Motor neuron (in vitro differentiated cells): ENCODE measurements at regions not wholly inside any gene's neighbourhood (a gene's known extent, or its start where the extent isn't known, plus 50 kb on each side); places are given as distances from the start of the nearest gene placed in this dataset.
A peak's percentile ranks its signal among the peaks of the same experiment; 100 is the strongest.
"Not testable (repeated sequence)": the region's sequence is repeated elsewhere in the genome, so short reads cannot be mapped to it uniquely, and the experiment has no call there.

Source experiments
- ATAC-seq, 8 experiments: fragments of 200-7000 bp; cut with Tn5 transposase; replicated peaks in 6 of 8; 2 replicates each; pipeline ENCODE4 v1.8.0; 2021; ENCODE audit warnings: mild to moderate bottlenecking in 8 of 8, moderate library complexity in 8 of 8
- H3K27ac ChIP-seq, 2 donors: fragments of 250-450 bp; sonication (Bioruptor Pico); 2 replicates each; pipeline ENCODE4 v1.9.0; 2021; ENCODE audit warnings: antibody characterized with exemption in 2 of 2, mild to moderate bottlenecking in 2 of 2, moderate library complexity in 1 of 2
- H3K4me1 ChIP-seq, 2 donors: fragments of 250-450 bp; sonication (Bioruptor Pico); replicated peaks in 1 of 2; 2 replicates each; pipeline ENCODE4 v1.6.1; 2021; ENCODE audit warnings: antibody characterized with exemption in 2 of 2, mild to moderate bottlenecking in 2 of 2, moderate library complexity in 1 of 2
- H3K4me3 ChIP-seq, 5 donors: fragments of 250-450 bp; sonication (Bioruptor Pico); 2 replicates each; pipeline ENCODE4 v1.9.0; 2021; ENCODE audit warnings: antibody characterized with exemption in 5 of 5, mild to moderate bottlenecking in 5 of 5, moderate library complexity in 4 of 5
- WGBS, 10 experiments: fragments of 450-650 bp; shearing (Covaris generic); methylation state at CpG; one replicate each; pipeline ENCODE4 v1.0.0; 2022; 5-methylcytosine and 5-hydroxymethylcytosine counted together
- in situ Hi-C, 9 experiments: fragments of 400-800 bp; cut with MboI; loops; one replicate each; pipeline ENCODE4 v1.15.0; 2021; ENCODE audit warnings: low sequenced_read_pairs in 9 of 9, low pct_unique_long_range_greater_than_20kb in 2 of 9; ENCODE audit not compliant: unreplicated experiment in 9 of 9

DNA sequence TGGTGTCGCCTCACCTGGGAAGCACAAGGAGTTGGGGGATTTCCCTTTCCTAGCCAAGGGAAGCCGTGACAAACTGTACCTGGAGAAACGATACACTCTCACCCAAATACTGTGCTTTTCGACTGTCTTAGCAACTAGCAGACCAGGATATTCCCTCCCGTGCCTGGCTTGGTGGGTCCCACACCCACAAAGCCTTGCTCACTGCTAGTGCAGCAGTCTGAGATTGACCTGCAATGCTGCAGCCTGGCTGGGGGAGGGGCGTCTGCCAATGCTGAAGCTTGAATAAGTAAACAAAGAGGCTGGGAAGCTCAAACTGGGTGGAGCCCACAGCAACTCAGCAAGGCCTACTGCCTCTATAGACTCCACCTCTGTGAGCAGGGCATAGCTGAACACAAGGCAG is 448.6 kb upstream of the FSIP2 start:
- H3K4me1 ChIP-seq, H3K4me3 ChIP-seq, in situ Hi-C loops, H3K27ac ChIP-seq: not testable (repeated sequence)
- 0 to 83% (median 40%) methylated on average over 1 to 5 of the region's 6 CpGs; no CpG with 5 or more reads in 3 of the 10 experiments for WGBS, 10 experiments
- ATAC-seq: peak; percentile 44 to 90 (median 84)

DNA sequence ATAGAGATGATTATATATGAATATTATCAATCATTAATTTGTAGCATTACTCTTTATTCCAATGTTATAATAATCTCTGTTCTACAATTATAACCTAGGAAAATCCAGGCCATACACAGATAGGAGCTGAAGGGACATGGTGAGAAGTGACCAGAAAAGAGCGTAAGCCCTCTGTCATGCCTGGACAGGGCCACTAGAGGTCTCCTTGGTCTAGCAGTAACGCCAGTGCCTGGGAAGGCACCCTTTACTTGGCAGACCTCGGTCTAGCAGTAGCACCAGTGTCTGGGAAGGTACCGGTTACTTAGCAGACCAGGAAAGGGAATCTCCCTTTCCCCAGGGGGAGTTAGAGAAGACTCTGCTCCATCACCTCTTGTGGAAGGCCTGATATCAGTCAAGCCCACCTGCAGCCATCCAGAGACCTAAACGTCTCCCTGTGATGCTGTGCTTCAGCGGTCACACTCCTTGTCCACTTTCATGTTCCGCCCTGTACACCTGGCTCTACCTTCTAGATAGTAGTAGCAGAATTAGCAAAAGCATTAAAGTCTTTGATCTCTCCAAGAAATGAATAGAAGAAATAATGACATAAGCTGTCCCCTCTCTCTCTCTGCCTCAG is 447.5 kb upstream of the FSIP2 start:
- Histone ChIP-seq H3K27ac (no peak overlapping the region), H3K4me1 (peaks cover 3 to 7% of the 10 kb centered on the region in 2 donors), H3K4me3 (no peak overlapping the region)
- in situ Hi-C loops: no loop called here
- WGBS, 10 experiments: 0 to 80% (median 57%) methylated on average over 1 to 5 of the region's 7 CpGs; no CpG with 5 or more reads in 4 of the 10 experiments
- ATAC-seq: peak in 7 of 8 experiments; percentile 41 to 97 (median 71)

DNA sequence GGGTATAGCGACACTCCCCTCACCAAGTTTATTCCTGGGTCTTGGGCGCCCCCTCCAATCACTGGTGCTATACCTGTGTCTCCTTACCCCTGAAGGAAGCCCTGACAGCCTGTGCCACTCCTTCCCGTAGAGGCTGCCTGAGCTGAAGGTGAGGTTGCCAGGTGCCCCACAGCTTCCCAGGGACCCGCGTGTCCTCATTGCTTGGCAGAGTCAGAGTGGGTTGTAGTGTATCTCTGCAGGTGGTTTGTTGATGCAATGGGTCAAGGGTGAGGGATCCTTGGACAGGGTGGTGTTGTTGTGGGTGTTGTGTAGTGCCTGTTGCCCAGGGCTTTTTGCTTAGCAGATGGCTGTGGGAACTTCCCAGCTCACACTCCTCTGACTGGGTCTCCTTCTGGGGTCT is 438.7 kb upstream of the FSIP2 start:
- Histone ChIP-seq H3K4me3 (no peak overlapping the region), H3K4me1 (no peaks in the 10 kb centered on the region), H3K27ac (no peak overlapping the region)
- ATAC-seq: no peak
- 0 to 93% (median 36%) methylated on average over 1 to 4 of the region's 5 CpGs; no CpG with 5 or more reads in 4 of the 10 experiments for WGBS, 10 experiments
- in situ Hi-C loops: no loop called here

DNA sequence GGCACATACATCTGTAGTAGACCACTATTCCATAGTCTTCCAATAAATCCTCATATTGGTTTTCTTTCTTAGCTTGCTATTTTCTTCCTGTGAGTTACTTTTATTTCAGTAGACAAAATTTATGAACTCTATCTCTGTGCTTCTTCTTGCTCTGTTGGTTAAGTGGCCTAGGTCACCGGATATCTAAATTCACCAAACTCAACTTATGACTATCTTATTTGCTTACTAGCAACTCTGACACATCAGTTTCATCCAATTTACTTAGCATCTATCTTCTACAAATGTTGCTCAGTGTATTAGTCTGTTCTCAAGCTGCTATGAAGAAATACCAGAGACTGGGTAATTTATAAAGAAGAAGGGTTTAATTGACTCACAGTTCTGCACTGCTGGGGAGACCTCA is 432.5 kb upstream of the FSIP2 start:
- Histone ChIP-seq H3K27ac (no peak overlapping the region), H3K4me1 (no peaks in the 10 kb centered on the region), H3K4me3 (no peak overlapping the region)
- in situ Hi-C loops: no loop called here
- ATAC-seq: no peak
- 17 to 100% (median 49%) methylated on average over 1 of the region's 1 CpG; no CpG with 5 or more reads in 4 of the 10 experiments for WGBS, 10 experiments

DNA sequence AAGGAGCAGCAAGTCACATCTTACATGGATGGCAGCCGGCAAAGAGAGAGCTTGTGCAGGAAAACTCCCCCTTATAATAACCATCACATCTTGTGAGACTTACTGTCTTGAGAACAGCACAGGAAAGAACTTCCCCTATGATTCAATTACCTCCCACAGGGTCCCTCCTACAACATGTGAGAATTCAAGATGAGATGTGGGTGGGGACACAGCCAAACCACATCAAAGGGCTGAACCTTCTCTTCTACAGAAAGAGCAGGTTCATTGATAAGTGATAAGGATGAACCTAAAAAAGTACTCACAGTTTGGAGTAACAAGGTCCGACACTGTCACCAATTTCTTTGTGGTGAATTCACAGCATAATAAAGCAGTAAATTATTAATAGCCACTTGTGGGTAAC is 422.2 kb upstream of the FSIP2 start:
- in situ Hi-C loops: no loop called here
- Histone ChIP-seq H3K4me3 (no peak overlapping the region), H3K27ac (no peak overlapping the region), H3K4me1 (no peaks in the 10 kb centered on the region)
- no peak for ATAC-seq
- 0 to 100% (median 50%) methylated on average over 1 to 2 of the region's 2 CpGs; no CpG with 5 or more reads in 1 of the 10 experiments for WGBS, 10 experiments

DNA sequence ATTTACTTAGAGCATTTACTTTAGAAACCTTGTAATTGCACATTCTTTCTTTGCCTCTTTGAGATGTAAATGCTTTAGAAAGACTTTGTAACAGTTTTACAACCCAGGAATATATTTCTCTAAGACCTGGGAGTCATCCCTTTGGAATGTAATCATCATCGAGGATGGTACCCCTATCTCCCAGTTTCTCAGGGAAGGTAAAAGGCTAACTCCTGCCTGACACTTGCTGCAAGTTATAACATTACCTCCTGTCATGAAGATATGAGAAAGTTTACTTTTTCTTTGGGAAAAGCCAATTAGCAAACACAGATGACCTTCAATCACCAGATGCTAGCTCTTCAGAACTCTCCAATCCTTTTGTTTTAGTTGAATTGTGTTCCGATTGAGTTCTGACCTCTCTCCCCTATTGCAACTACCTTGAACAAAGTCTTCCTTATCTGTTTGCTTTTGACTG is 420.3 kb upstream of the FSIP2 start:
- Histone ChIP-seq H3K27ac (no peak overlapping the region), H3K4me1 (no peaks in the 10 kb centered on the region), H3K4me3 (no peak overlapping the region)
- in situ Hi-C loops: no loop called here
- 0 to 100% (median 66%) methylated on average over 1 to 2 of the region's 2 CpGs for WGBS, 10 experiments
- ATAC-seq: no peak

DNA sequence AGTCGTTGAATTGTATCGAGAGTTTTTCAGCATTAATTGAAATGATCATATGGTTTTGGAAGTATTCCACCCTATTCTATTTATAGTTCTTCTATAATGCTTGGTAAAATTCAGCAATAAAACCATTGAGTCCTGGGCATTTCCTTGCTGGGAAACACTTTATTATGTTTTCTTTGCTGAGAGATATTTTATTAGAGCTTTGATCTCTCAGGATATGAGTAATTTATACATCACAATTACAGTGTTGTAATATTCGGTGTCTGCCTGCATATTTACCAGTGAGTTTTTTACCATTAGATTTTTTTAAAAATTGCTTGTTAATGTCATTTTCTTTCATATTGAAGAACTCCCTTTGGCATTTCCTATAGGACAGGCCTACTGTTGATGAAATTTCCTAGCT is 402.7 kb upstream of the FSIP2 start:
- no peak overlapping the region for H3K4me3 ChIP-seq
- no peak for ATAC-seq
- no peaks in the 10 kb centered on the region for H3K4me1 ChIP-seq
- in situ Hi-C loops: no loop called here
- WGBS, 10 experiments: 14 to 100% (median 79%) methylated on average over 1 to 3 of the region's 3 CpGs
- H3K27ac ChIP-seq: no peak overlapping the region

DNA sequence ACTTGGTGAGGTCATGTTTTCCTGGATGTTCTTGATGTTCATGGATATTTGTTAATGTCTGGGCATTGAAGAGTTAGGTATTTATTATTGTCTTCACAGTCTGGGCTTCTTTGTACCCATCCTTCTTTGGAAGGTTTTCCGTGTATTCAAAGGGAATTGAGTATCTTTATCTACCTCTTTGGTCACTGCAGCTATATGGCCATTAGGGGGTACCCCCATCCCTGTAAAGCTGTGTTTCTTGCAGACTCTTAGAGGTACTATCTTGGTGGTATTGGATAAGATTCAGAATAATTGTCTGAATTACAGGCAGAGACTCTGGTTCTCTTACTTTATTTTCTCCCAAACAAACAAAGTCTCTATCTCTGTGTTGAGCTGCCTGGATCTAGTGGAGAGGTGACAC is 401.6 kb upstream of the FSIP2 start:
- no peak for ATAC-seq
- in situ Hi-C loops: no loop called here

DNA sequence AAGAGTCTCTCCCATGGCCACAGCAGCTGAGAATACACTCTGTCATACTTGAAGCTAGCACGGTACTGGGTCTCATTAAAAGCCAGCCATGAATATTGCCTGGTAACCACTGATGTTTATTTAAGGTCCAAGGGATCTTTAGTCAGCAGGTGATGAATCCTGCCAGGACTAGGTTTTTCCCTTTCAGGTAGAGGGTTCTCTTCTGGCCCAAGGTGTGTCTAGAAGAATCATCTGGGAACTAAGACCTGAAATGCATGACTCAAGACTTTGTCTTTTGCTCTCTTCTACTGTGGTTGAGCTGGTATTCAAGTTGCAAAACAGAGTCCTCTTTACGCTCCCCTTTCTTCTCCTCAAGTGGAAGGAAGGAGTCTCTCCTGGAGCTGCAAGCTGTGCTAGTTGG is 400.5 kb upstream of the FSIP2 start:
- ATAC-seq: no peak
- H3K4me3 ChIP-seq: no peak overlapping the region
- H3K4me1 ChIP-seq: no peaks in the 10 kb centered on the region
- in situ Hi-C loops: no loop called here
- WGBS, 10 experiments: 18 to 100% (median 100%) methylated on average over 1 to 2 of the region's 2 CpGs; no CpG with 5 or more reads in 5 of the 10 experiments
- no peak overlapping the region for H3K27ac ChIP-seq

More for the DNA sequence above, 401.6 kb upstream of the FSIP2 start:
- Histone ChIP-seq H3K4me1 (no peaks in the 10 kb centered on the region), H3K4me3 (no peak overlapping the region), H3K27ac (no peak overlapping the region)
- 0 to 100% (median 67%) methylated on average over 1 of the region's 1 CpG; no CpG with 5 or more reads in 3 of the 10 experiments for WGBS, 10 experiments

DNA sequence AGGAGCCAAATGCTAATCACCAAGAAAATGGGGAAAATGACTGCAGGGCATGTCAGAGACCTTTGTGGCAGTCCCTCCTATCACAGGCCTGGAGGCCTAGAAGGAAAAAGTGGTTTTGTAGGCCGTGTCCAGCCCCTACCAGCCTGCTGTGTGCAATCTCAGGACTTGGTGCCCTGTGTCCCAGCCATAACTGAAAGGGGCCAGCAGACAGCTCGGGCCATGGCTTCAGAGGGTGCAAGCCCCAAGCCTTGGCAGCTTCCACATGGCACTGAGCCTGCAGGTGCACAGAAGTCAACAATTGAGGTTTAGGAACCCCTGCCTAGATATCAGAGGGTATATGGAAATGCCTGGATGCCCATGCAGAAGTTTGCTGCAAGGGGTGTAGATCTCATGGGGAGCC is 391.2 kb upstream of the FSIP2 start:
- ATAC-seq: no peak
- WGBS, 10 experiments: 0 to 78% (median 67%) methylated on average over 1 to 2 of the region's 2 CpGs; no CpG with 5 or more reads in 5 of the 10 experiments
- in situ Hi-C loops: no loop called here
- Histone ChIP-seq H3K4me1 (no peaks in the 10 kb centered on the region), H3K4me3 (no peak overlapping the region), H3K27ac (no peak overlapping the region)

DNA sequence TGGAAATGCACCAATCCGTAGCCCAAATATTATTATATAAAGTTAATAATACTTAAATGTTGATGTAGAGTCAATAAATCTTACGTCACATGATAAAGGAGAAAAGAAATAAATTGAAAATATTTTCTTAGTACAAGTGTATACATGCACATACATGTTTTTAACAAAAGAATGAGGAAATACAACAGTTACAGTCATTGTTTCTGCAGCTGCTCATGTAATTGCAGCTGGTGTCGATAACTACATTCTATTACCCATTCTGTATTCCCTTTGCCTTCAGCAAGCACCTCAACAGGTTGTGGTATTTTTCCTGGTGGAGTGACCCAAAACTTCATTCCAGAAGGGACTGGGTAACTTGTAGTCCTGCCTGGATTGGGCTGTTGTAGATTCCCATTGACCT is 377.8 kb upstream of the FSIP2 start:
- ATAC-seq: no peak
- Histone ChIP-seq H3K4me1 (no peaks in the 10 kb centered on the region), H3K27ac (no peak overlapping the region), H3K4me3 (no peak overlapping the region)
- WGBS, 10 experiments: 14 to 100% (median 88%) methylated on average over 1 to 3 of the region's 3 CpGs; no CpG with 5 or more reads in 3 of the 10 experiments
- in situ Hi-C loops: no loop called here

DNA sequence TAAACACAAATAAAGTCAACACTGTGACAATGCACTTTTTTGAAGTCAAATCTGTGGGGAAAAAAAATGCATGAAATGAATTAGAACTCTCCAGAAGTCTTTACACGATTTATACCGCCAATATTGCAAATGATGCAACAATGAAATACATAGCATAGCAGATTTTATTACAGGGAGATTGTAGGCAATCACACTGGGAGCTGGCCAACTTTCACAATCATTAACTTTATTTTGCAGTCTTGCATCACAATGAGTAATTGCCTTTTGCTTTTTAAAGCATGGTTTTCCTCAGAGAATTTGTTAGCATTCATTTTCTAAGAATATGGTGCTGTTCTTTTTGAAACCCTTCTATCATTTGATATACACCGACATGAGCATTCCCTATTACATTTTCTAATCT is 366.4 kb upstream of the FSIP2 start:
- Histone ChIP-seq H3K4me3 (no peak overlapping the region), H3K27ac (no peak overlapping the region), H3K4me1 (no peaks in the 10 kb centered on the region)
- in situ Hi-C loops: no loop called here
- no peak for ATAC-seq
- WGBS, 10 experiments: 0 to 88% (median 67%) methylated on average over 1 to 3 of the region's 3 CpGs; no CpG with 5 or more reads in 1 of the 10 experiments

DNA sequence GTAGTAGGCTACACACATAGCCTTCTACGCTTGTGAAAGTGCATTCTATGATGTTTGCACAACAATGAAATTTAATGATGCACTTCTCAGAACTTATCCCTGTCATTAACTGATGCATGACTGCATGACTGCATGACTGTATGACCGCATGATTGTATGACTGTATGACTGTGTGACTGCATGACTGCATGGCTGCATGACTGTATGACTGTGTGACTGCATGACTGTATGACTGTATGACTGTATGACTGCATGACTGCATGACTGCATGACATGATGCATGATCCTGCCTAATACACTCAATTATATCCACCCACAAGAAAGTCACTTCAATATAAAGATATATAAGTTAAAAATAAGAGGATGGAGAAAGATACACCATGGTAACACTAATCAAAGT is 365.4 kb upstream of the FSIP2 start:
- ATAC-seq: peak in 5 of 8 experiments; percentile 55 to 98 (median 79)
- H3K4me3 ChIP-seq: no peak overlapping the region
- WGBS, 10 experiments: 0 to 100% (median 100%) methylated on average over 1 to 2 of the region's 2 CpGs; no CpG with 5 or more reads in 1 of the 10 experiments
- in situ Hi-C loops: no loop called here
- H3K4me1 ChIP-seq: no peaks in the 10 kb centered on the region
- no peak overlapping the region for H3K27ac ChIP-seq

DNA sequence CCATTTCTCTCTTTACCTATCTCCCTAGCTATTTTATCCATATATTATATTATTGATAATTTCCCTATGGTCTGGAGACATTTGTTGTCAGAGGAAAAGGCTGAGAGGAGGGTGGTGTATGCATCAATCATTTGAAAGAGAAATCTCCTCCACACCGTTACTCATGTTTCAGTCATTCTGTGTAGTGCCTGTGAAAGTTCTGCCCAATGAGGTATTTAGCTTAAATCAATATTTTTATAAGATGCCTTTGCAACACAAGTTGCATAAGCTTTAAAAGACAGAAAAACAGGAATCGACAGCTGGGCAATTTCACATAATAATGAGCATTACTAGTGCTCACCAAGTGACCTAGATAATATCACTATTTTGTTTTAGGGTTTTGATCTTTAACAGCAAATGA is 363.7 kb upstream of the FSIP2 start:
- no peak overlapping the region for H3K27ac ChIP-seq
- WGBS, 10 experiments: 8 to 100% (median 75%) methylated on average over 1 to 2 of the region's 2 CpGs; no CpG with 5 or more reads in 1 of the 10 experiments
- H3K4me3 ChIP-seq: no peak overlapping the region
- in situ Hi-C loops: no loop called here
- H3K4me1 ChIP-seq: no peaks in the 10 kb centered on the region
- no peak for ATAC-seq
